ENCODE measurements at regions not wholly inside any gene's neighbourhood (a gene's known extent, or its start where the extent isn't known, plus 50 kb on each side); places are given as distances from the start of the nearest gene placed in this dataset.

DNA sequence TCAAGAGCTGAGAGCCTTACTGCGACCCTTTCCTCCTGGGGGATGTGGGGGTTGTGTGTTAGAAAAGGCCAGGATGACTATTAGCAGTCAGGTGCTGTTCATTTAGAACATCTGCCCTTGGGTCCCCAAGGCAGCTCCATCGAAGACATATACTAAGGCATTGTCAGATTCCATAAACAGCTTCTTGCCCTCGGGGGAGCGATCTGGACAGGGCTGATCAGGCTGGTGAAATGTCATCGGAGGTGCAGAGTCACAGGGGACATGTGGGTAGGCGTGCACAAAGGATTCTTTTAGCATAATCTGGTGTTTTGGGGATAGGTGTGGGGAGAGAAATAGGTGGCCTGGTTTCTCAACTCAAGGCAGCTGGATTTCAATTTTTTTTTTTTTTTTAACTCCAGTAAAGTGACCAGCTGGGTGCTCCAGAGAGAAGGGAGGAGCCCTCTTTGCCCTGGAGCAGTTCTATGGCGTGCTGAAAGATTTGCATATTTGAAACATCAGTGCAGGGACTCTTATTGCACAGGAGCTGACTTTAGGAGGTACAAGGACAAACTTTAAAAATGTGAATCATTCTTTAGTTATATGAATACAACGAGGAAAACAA, 160.1 kb downstream of the SUDS3 start:
- H3K9me3 ChIP-seq (ENCODE audit: control insufficient read depth in 4 of 4, low read length in 3 of 4): no peaks in the 10 kb centered on the region
- no peaks in the 10 kb centered on the region for H3K4me1 ChIP-seq (ENCODE audit: control insufficient read depth in 4 of 4, insufficient read depth in 4 of 4, low read length in 3 of 4)
- H3K36me3 ChIP-seq (ENCODE audit: control insufficient read depth in 4 of 4, insufficient read depth in 3 of 4, low read depth in 1 of 4, low read length in 3 of 4): no peaks in the 10 kb centered on the region
- no peak overlapping the region for H3K27ac ChIP-seq (ENCODE audit: low read depth in 1 of 2, low read length in 2 of 2)
- no peak overlapping the region for H3K9ac ChIP-seq (ENCODE audit: low read depth in 1 of 2, low read length in 2 of 2)
- TF ChIP-seq MAX (IDR thresholded peaks at IDR 0.05) (no peak), EGR1 (IDR thresholded peaks at IDR 0.05; ENCODE audit: low read depth in 2 of 2) (no peak), FOXA1 (IDR thresholded peaks at IDR 0.05) (no peak), RXRA (IDR thresholded peaks at IDR 0.05) (no peak), JUND (IDR thresholded peaks at IDR 0.05) (no peak), RAD21 (IDR thresholded peaks at IDR 0.05) (no peak), YY1 (IDR thresholded peaks at IDR 0.05) (no peak), FOXA2 (IDR thresholded peaks at IDR 0.05) (no peak), NR2F2 (IDR thresholded peaks at IDR 0.05) (no peak), SP1 (IDR thresholded peaks at IDR 0.05) (no peak), HNF4A (conservative IDR thresholded peaks at IDR 0.05) (no peak), HNF4G (IDR thresholded peaks at IDR 0.05) (no peak), TAF1 (conservative IDR thresholded peaks at IDR 0.05) (no peak)
- TF ChIP-seq, protein P1, sequence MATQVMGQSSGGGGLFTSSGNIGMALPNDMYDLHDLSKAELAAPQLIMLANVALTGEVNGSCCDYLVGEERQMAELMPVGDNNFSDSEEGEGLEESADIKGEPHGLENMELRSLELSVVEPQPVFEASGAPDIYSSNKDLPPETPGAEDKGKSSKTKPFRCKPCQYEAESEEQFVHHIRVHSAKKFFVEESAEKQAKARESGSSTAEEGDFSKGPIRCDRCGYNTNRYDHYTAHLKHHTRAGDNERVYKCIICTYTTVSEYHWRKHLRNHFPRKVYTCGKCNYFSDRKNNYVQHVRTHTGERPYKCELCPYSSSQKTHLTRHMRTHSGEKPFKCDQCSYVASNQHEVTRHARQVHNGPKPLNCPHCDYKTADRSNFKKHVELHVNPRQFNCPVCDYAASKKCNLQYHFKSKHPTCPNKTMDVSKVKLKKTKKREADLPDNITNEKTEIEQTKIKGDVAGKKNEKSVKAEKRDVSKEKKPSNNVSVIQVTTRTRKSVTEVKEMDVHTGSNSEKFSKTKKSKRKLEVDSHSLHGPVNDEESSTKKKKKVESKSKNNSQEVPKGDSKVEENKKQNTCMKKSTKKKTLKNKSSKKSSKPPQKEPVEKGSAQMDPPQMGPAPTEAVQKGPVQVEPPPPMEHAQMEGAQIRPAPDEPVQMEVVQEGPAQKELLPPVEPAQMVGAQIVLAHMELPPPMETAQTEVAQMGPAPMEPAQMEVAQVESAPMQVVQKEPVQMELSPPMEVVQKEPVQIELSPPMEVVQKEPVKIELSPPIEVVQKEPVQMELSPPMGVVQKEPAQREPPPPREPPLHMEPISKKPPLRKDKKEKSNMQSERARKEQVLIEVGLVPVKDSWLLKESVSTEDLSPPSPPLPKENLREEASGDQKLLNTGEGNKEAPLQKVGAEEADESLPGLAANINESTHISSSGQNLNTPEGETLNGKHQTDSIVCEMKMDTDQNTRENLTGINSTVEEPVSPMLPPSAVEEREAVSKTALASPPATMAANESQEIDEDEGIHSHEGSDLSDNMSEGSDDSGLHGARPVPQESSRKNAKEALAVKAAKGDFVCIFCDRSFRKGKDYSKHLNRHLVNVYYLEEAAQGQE (IDR thresholded peaks at IDR 0.05): no peak
- TF ChIP-seq, protein P2, sequence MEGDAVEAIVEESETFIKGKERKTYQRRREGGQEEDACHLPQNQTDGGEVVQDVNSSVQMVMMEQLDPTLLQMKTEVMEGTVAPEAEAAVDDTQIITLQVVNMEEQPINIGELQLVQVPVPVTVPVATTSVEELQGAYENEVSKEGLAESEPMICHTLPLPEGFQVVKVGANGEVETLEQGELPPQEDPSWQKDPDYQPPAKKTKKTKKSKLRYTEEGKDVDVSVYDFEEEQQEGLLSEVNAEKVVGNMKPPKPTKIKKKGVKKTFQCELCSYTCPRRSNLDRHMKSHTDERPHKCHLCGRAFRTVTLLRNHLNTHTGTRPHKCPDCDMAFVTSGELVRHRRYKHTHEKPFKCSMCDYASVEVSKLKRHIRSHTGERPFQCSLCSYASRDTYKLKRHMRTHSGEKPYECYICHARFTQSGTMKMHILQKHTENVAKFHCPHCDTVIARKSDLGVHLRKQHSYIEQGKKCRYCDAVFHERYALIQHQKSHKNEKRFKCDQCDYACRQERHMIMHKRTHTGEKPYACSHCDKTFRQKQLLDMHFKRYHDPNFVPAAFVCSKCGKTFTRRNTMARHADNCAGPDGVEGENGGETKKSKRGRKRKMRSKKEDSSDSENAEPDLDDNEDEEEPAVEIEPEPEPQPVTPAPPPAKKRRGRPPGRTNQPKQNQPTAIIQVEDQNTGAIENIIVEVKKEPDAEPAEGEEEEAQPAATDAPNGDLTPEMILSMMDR (IDR thresholded peaks at IDR 0.05; ENCODE audit: low read depth, low read length, missing input control): no peak
- 73% methylated on average over 8 of the region's 8 CpGs for WGBS
- no peak overlapping the region for H3K4me3 ChIP-seq (ENCODE audit: low read depth in 1 of 3, low read length in 3 of 3)
- no peak for DNase-seq (ENCODE audit: low spot score)
- peaks cover 0 to 6% (median under 1%) of the 10 kb centered on the region in 4 donors for H3K27me3 ChIP-seq (ENCODE audit: control insufficient read depth in 4 of 4, insufficient read depth in 4 of 4, low read length in 3 of 4)

DNA sequence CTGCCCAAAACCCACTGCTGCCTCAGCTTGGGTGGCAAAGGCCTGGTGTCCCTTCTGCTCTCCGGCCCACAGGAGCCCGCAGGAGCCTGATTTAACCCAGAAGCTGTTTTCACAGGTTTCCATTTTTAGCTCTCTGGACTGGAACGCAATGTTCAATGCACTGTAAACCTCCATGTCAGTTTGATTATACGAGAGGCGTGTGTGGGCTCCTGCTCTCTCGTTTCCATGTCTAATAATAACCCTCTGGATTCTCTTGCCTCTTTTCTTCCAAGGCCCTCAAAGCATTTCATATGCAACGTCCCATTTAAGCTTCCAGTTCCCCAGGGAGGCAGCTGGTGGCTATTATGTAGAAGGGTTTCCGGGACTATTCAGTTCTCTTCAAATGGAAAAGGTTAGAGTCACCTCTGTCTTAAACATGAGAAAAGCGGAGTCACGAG, 161.1 kb downstream of the SUDS3 start:
- Histone ChIP-seq H3K27me3 (ENCODE audit: control insufficient read depth in 4 of 4, insufficient read depth in 4 of 4, low read length in 3 of 4) (peaks cover 0 to 6% (median under 1%) of the 10 kb centered on the region in 4 donors), H3K27ac (ENCODE audit: low read depth in 1 of 2, low read length in 2 of 2) (no peak overlapping the region), H3K4me3 (ENCODE audit: low read depth in 1 of 3, low read length in 3 of 3) (no peak overlapping the region), H3K9me3 (ENCODE audit: control insufficient read depth in 4 of 4, low read length in 3 of 4) (no peaks in the 10 kb centered on the region), H3K4me1 (ENCODE audit: control insufficient read depth in 4 of 4, insufficient read depth in 4 of 4, low read length in 3 of 4) (no peaks in the 10 kb centered on the region), H3K36me3 (ENCODE audit: control insufficient read depth in 4 of 4, insufficient read depth in 3 of 4, low read depth in 1 of 4, low read length in 3 of 4) (no peaks in the 10 kb centered on the region), H3K9ac (ENCODE audit: low read depth in 1 of 2, low read length in 2 of 2) (no peak overlapping the region)
- 75% methylated on average over 10 of the region's 10 CpGs for WGBS
- no peak for TF ChIP-seq RXRA (IDR thresholded peaks at IDR 0.05)
- no peak for TF ChIP-seq JUND (IDR thresholded peaks at IDR 0.05)
- TF ChIP-seq, protein P2 (IDR thresholded peaks at IDR 0.05; ENCODE audit: low read depth, low read length, missing input control): no peak
- no peak for TF ChIP-seq TAF1 (conservative IDR thresholded peaks at IDR 0.05)
- TF ChIP-seq GABPA (IDR thresholded peaks at IDR 0.05 in 1 of 2, conservative IDR thresholded peaks at IDR 0.05 in 1 of 2): no peak
- no peak for TF ChIP-seq EGR1 (IDR thresholded peaks at IDR 0.05; ENCODE audit: low read depth in 2 of 2)
- no peak for TF ChIP-seq NR2F2 (IDR thresholded peaks at IDR 0.05)
- no peak for TF ChIP-seq FOXA1 (IDR thresholded peaks at IDR 0.05)
- TF ChIP-seq, protein P3, sequence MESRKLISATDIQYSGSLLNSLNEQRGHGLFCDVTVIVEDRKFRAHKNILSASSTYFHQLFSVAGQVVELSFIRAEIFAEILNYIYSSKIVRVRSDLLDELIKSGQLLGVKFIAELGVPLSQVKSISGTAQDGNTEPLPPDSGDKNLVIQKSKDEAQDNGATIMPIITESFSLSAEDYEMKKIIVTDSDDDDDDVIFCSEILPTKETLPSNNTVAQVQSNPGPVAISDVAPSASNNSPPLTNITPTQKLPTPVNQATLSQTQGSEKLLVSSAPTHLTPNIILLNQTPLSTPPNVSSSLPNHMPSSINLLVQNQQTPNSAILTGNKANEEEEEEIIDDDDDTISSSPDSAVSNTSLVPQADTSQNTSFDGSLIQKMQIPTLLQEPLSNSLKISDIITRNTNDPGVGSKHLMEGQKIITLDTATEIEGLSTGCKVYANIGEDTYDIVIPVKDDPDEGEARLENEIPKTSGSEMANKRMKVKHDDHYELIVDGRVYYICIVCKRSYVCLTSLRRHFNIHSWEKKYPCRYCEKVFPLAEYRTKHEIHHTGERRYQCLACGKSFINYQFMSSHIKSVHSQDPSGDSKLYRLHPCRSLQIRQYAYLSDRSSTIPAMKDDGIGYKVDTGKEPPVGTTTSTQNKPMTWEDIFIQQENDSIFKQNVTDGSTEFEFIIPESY (IDR thresholded peaks at IDR 0.05): no peak
- DNase-seq (ENCODE audit: low spot score): no peak
